ENCODE measurements at regions not wholly inside any gene's neighbourhood (a gene's known extent, or its start where the extent isn't known, plus 50 kb on each side); places are given as distances from the start of the nearest gene placed in this dataset.

GRCh38 chr3:72482589-72483321, 365.5 kb downstream of the SHQ1 start:
- Mint-ChIP-seq H3K27ac (peak overlapping the region; percentile 35), H3K9me3 (peaks cover 8% of the 10 kb centered on the region), H3K4me1 (peaks cover 22% of the 10 kb centered on the region), H3K27me3 (peaks cover 11% of the 10 kb centered on the region), H3K36me3 (ENCODE audit: low read depth) (no peaks in the 10 kb centered on the region), H3K4me3 (peak overlapping the region; percentile 73)
- CTCF ChIA-PET = interaction anchor here (0.9 to 1.4 kb wide), 2 partner anchors 12 to 382 kb away, joined by 3 read pairs; no protein-coding TSS in a partner anchor
- POLR2A ChIA-PET = interaction anchor here (0.6 to 1.1 kb wide), 5 partner anchors 10 to 334 kb away, joined by 3 to 11 read pairs (median 3); no protein-coding TSS in a partner anchor
- TF ChIP-seq CTCF (IDR thresholded peaks at IDR 0.05) = no peak
- intact Hi-C loops (cut with micrococcal nuclease) = loop anchor here (2.0 to 5.0 kb wide), 2 partner anchors 36 to 40 kb away; partner anchors contain the start of gene RYBP
- no peak for DNase-seq
- ATAC-seq (ENCODE audit: low read depth) = peak; percentile 80

- H3K27ac Mint-ChIP-seq = no peak overlapping the region
- POLR2A ChIA-PET = no interaction called here
- H3K4me3 Mint-ChIP-seq = no peak overlapping the region
- H3K36me3 Mint-ChIP-seq (ENCODE audit: low read depth) = no peaks in the 10 kb centered on the region
- ATAC-seq (ENCODE audit: low read depth) (no peak), DNase-seq (no peak)
- CTCF ChIA-PET = no interaction called here
- H3K4me1 Mint-ChIP-seq = peaks cover 17% of the 10 kb centered on the region
- peaks cover 8% of the 10 kb centered on the region for H3K9me3 Mint-ChIP-seq
- intact Hi-C loops (cut with micrococcal nuclease) = loop anchor here (5.0 kb wide), 1 partner anchor 41 kb away; no protein-coding TSS in a partner anchor
- TF ChIP-seq CTCF (IDR thresholded peaks at IDR 0.05) = no peak
- peaks cover 8% of the 10 kb centered on the region for H3K27me3 Mint-ChIP-seq
Measured at GRCh38 chr3:72481542-72481941, 366.7 kb downstream of the SHQ1 start.

- Mint-ChIP-seq H3K27ac (no peak overlapping the region), H3K36me3 (ENCODE audit: low read depth) (no peaks in the 10 kb centered on the region), H3K4me3 (no peak overlapping the region), H3K9me3 (peaks cover 5% of the 10 kb centered on the region), H3K4me1 (peaks cover 15% of the 10 kb centered on the region), H3K27me3 (peaks cover 2% of the 10 kb centered on the region)
- ChIA-PET POLR2A (no interaction called here), CTCF (no interaction called here)
- ATAC-seq (ENCODE audit: low read depth) (no peak), DNase-seq (no peak)
- intact Hi-C loops (cut with micrococcal nuclease) = loop anchor here (5.0 kb wide), 1 partner anchor 42 kb away; no protein-coding TSS in a partner anchor
- TF ChIP-seq CTCF (IDR thresholded peaks at IDR 0.05) = no peak
Measured at GRCh38 chr3:72480366-72480765, 367.9 kb downstream of the SHQ1 start.

- no peak overlapping the region for H3K27ac Mint-ChIP-seq
Measured at GRCh38 chr3:72479651-72480215, 368.5 kb downstream of the SHQ1 start.

More at GRCh38 chr3:72479651-72480215, 368.5 kb downstream of the SHQ1 start:
- POLR2A ChIA-PET = no interaction called here
- CTCF ChIA-PET = no interaction called here
- peaks cover 15% of the 10 kb centered on the region for H3K4me1 Mint-ChIP-seq
- ATAC-seq (ENCODE audit: low read depth) (no peak), DNase-seq (no peak)
- no peaks in the 10 kb centered on the region for H3K36me3 Mint-ChIP-seq (ENCODE audit: low read depth)
- peaks cover 3% of the 10 kb centered on the region for H3K9me3 Mint-ChIP-seq
- no peak for TF ChIP-seq CTCF (IDR thresholded peaks at IDR 0.05)
- H3K27me3 Mint-ChIP-seq = no peaks in the 10 kb centered on the region
- intact Hi-C loops (cut with micrococcal nuclease) = loop anchor here (5.0 kb wide), 1 partner anchor 43 kb away; no protein-coding TSS in a partner anchor
- no peak overlapping the region for H3K4me3 Mint-ChIP-seq
